Hematopoietic multipotent progenitor cell (in vitro differentiated cells): ENCODE measurements at regions not wholly inside any gene's neighbourhood (a gene's known extent, or its start where the extent isn't known, plus 50 kb on each side); places are given as distances from the start of the nearest gene placed in this dataset.
A peak's percentile ranks its signal among the peaks of the same experiment; 100 is the strongest.
"Not testable (repeated sequence)": the region's sequence is repeated elsewhere in the genome, so short reads cannot be mapped to it uniquely, and the experiment has no call there.

Experiments used
- DNase-seq, 3 donors: peaks; one replicate each; pipeline ENCODE4 v3.0.0-alpha.2; 2011 to 2015; ENCODE audit warnings: low read depth in 2 of 3, low spot score in 2 of 3

DNA sequence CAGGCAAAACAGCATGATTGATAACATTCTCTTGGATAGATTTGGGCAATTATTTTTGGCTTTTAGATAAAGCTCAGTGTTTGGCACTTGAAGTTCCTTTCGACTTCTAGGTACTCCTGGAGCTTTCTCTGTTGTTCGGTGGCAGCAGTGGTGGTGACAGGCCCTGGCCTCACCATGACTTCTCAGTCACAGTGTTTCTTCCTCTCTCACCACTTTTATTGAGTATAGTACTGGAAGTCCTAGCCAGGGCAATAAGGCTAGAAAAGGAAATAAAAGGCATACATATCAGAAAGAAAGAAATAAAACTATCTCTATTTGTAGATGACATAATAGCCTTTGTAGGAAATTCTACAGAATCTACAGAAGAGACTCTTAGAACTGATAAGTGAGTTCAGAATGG, 101.2 kb upstream of the SIRPG start:
- DNase-seq: no peak

DNA sequence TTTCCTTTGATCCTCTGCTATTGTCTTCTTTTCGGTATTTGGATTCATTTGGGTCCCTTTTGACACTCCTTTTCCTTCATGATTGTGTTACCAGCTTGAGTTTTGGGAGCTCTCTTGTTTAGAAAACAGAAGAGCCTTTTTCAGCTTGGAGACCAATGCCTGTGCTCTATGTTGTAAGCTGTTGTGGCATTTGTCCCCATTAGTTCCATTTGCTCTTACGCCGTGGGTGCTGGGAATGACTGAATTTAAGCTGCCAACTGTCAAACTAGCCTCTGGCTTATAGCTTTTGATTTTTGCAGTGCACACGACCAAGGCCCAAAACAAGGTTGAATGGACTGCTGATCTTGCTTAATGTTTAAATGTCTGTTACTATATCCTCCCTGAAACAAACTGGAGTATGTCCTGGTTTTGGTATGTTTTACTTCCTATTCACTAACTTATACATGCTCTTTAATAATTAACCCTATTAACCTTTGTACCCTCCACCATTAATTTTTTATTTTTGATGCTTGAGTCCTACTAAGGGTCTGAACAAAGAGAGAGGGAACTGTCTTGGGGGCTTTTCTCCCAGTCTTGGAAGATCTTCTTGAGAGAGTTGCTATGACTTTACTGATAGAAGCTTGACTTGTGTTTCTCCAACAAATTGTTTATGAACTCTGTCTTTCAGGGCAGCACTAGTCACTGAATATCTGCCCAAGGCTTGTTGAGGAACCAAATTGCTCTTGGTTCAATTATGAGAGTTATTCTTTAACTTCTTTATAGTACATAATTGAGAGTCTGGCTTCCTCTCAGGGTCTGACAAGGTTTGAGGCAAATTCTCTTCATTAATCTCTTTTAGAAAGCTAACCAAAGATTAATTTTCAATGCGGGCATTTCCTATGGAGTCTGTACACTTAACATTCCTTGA, 100.3 kb upstream of the SIRPG start:
- DNase-seq: no peak

DNA sequence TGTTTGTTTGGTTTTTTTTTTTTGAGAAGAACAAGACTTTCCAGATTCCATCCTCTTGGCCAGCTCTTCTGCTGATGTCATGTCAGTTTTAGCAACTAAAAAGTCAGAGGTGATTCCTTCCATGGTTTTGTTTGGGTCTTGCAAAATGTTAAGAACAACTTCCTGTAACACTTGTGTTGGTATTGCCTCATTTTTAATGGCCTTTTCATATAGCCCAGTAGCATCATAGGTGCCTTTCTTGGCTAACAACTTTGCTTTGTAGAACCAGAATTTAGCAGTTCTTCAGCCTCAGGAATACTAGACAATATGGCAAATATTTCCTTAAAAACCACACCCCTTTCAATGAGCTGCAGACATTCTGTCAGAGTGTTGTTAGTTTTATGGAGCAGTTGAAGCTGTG, 99.5 kb upstream of the SIRPG start:
- DNase-seq: peak in 1 of 3 donors; percentile 17

DNA sequence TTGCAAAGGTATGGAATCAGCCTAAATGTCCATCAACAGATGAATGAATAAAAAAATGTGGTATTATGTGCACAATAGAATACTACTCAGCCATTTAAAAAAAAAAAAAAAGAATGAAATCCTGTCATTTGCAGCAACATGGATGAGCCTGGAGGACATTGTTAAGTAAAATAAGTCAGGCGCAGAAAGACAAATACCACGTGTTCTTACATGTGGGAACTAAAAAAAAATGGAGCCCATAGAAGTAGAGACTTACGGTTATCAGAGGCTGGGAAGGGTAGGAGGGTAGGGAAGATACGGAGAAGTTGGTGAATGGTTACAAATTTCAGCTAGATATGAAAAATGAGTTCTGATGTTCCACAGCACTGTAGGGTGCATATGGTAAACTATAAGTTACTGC, 97.2 kb upstream of the SIRPG start:
- DNase-seq: no peak

DNA sequence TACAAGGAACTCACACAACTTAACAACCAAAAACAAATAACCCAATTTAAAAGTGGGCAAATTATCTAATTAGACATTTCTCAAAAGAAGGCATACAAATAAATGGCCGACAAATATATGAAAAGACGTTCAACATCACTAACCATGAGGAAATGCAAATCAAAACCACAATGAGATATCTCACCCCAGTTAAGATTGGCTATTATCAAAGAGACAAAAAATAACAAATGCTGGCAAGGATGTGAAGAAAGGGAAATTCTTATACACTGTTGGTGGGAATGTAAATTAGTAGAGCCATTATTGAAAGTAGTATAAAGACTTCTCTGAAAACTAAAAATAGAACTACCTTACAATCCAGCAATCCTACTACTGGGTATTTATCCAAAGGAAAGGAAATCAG, 96.7 kb upstream of the SIRPG start:
- no peak for DNase-seq

DNA sequence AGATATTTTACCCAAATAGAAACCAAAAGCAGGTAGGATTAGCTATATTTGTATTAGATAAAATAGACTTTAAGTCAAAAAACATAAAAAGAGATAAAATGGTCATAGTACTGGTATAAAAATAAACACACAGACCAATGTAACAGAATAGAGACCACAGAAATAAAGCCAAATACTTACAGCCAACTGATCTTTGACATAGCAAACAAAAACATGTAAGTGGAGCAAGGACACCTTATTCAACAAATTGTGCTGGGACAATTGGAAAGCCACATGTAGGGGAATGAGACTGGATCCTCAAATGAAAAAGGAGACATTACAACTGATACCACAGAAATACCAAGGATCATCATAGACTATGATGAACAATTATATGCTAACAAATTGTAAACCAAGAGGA, 94.5 kb upstream of the SIRPG start:
- DNase-seq: no peak

DNA sequence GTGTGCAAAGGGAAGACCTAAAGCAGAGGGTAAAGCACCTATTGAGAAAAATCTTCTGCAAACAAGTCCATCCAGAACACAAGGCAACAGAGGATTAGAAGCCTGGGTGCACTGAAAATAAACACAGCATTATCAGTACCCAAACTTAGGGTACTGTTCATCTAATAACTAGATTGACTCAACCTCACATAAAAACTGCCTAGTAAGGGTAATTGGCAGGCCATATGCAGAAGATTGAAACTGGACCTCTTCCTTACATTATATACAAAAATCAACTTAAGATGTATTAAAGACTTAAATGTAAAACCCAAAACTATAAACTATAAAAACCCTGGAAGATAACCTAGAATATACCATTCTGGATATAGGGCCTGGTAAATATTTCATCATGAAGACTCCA, 91.2 kb upstream of the SIRPG start:
- DNase-seq: no peak

DNA sequence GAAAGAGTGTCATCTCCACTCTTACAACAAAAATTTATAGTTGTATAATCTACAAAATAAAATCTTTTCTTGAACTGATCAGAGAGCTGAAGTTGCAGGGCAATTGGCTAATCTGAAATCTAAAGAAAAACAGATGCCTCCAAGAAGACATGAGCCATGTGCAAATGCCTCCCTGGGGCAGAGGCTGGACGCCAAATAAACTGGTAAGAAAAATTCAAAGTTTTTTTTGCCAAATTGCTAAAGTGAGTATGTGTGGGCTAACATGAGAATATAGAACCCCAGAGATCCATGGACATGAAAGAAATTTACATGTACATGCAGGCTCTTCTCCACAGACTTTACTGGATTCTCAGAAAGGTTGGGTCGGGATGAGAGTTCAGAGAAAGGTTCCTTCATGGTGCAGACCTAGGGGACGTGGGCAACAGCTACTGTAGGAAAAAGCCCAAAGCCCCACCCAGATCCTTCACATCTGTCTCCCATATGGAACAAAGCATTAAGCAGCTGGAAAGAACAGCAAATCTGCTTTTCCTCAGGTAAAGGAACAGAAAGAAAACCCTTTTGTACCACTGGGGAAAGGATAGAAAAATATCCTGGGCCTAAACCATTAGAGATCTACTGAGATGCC, 90.5 kb upstream of the SIRPG start:
- DNase-seq: no peak

DNA sequence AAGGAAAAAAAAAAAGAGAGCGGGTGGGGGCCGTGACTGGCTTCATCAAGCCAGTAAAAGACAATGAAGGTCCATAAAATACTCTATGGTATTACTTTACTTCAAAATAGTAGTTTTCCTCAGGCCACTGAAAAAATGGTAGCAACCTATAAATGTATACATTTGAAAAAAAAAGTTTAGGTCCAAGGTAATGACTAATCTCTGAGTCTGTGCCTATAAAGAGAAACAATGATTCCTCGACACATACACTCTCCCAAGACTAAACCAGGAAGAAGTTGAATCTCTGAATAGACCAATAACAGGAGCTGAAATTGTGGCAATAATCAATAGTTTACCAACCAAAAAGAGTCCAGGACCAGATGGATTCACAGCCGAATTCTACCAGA, 84.5 kb upstream of the SIRPG start:
- not testable (repeated sequence) for DNase-seq

DNA sequence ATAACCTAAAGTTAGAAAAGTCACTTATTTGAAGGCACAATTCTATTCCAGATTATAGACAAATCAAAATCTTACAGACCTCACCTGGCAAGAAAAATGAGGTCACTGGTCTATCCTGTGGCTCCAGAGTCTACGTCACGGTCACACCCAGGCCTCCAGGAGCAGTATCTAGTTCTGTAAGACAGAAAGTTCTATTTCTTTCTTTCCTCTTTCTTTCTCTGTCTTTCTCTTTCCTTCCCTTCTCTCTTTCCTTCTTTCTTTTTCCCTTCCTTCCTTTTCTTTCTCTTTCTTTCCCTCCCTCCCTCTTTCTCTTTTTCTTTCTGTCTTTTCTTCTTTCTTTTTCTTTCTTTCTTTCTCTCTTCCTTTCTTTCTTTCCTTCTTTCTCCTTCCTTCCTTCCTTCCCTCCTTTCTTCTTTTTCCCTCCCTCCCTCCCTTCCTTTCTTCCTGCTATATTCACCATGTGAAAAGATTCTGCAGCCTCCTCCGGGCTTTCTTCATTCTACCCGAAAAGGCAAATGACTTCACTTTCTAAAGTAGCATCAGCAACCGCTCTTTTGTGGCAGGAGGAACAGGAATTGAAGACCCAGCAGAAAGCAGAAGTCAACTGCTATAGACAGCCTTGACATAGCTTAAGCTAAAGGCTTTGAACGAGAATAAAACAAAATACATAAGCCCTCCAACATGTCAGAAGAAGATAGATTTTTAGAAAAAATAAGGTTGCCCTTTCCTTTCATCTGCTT, 83.9 kb upstream of the SIRPG start:
- peak in 2 of 3 donors; percentile 33 to 76 for DNase-seq

DNA sequence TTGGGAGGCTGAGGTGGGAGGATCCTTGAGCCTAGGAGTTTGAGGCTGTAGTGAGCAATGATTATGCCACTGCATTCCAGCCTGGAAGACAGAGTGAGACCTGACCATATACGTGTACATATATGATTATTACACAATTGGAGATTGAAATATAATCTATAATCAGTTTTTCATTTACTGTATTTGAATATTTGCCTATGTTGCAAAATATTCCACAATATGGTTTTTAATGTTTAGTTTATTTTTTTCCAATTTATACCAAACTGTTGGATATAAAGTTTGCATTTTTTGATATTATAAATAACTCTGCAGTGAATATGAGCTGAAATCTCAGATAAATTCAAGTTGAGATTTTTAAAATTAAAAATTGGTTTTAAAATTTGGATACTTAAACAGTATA, 79.6 kb upstream of the SIRPG start:
- DNase-seq: no peak

DNA sequence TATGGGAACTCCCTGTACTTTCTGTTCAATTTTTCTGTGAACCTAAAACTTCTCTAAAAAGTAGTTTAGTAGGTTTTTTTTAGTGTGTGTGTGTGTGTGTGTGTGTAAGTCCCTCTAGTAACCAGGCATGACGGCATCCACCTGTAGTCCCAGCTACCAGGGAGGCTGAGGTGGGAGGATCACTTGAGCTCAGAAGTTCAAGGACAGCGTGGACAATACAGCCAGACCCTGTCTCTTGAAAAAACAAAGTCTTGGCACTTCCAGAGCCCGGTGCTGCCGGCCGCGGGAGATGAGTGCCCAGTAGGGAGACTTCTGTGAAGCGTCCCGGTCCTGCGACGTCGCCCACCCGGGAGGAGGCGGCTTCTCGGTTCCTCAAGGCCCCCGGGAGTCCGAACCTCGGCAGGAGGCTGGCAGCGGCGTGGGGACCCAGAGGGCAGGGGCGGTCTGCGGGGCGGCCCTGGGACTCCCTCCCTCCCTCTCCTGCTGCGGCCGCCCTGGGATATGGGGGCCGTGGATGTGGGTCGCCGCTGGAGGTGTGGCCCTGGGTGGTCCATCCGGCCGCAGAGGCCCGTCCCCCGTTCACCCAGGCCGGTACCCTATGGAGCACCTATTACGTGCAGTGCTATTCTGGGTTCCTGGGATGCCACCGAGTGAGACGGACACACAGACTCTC, 78.0 kb upstream of the SIRPG start:
- DNase-seq: no peak

DNA sequence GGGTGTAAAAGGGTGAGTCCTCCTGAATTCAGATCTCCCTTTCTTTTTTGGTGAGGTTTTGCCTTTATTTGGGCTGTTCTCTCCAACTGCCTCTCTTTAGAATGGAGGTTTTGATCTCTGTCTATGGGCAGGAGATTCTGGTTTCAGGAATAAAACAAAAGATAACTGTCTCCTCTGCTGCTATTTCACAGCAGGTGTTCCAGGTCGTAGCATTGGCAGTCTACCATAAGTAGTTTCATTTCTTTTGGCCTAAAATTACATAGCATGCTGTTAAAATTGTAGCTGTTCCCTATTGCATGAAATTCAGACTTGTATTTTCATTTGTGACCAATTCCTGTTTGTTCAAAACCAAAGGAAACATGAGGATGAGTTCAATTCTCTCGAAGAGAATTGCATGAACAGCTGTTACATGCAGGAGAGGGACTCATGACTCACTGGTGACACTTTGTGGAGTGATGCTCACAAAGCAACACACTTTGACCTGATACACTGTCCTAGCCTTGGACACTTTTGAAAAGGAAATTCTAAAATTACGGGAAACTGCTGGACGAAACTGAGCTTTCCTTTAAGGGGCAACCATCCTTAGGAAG, 76.8 kb upstream of the SIRPG start:
- peak in 1 of 3 donors; percentile 42 for DNase-seq

DNA sequence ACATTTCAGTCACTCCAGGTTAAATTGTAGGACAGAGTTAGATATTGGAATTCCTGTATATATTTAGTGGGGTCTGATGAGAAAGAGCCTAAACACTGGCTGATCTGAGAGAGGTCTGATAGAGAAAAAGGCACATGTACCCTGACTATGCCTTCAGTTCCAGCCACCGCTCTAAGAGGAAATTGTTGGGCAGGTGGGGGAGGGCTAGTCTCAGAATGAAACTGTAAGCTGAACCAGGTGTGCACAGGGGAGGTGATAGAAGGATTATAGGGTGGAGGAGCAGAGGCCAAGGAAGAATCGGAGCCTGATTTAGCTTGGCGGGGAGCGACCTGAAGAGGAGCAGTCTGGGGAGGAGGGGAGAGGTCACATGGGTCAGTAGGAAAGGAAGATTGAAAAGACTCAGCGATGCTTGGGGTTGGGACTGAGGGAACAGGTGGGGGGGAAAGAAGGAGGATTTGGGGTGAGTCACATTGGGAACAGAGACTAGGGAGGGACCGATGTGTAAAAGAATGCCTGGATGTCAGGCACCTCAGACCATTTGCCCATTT, 74.3 kb upstream of the SIRPG start:
- not testable (repeated sequence) for DNase-seq

DNA sequence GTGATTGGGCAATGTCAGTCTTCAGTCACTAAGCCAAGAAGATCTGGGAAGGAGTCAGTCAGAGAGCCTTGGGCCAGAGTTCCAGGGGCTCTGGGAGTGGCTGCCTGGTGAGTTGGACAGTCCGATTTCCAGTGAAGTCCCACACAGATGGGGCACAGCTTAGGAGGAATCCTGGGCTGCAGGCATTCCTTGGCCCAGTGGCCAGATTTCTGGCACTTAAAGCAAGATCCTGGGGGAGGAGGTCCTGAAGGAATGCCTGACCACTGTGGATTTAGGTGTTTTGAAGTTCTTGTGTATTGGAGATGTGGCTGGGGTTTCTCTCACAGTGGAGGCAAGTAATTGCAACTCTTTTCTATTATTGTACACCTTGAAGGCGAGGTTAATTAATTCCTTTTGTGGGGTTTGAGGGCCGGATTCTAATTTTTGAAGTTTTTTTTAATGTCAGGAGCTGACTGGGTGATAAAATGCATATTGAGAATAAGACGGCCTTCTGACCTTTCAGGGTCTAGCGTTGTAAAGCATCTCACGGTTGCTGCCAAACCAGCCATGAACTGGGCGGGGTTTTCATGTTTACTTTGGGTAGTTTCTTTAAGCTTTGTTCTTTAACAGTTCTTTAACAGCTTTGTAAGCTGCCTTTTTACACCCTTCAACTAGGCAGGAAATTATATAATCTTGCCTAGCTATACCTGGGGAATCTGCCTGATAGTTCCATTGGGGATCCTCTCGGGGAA, 73.6 kb upstream of the SIRPG start:
- not testable (repeated sequence) for DNase-seq

DNA sequence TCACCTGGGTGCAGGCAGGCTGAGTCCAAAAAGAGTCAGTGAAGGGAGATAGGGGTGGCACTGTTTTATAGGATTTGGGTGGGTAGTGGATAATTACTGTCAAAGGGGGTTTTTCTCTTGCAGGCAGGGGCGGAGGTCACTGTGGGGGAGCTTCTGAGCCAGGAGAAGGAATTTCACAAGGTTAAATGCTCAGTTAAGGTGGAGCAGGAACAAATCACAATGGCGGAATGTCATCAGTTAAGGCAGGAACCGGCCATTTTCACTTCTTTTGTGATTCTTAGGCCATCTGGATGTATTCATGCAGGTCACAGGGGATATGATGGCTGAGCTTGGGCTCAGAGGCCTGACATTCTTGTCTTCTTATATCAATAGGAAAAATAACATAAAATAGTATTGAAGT, 69.7 kb upstream of the SIRPG start:
- DNase-seq: not testable (repeated sequence)

DNA sequence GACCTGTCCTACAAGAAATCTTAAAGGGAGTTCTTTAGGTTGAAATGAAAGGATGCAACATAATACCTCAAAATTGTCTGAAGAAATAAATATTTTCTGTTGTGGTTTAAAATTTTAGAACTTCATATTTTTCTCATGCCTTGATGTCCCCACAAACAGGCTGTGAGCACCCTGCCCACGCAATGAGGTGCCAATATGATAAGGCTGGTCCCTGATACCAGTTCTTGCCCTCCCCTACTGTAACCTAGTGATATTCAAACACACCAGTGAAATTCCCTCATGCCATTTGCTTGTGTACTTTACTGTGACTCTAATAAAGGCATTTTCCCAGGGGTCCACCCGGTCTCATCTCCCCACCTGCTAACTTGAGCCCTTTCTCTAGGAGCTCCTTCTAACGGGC, 67.3 kb upstream of the SIRPG start:
- no peak for DNase-seq

DNA sequence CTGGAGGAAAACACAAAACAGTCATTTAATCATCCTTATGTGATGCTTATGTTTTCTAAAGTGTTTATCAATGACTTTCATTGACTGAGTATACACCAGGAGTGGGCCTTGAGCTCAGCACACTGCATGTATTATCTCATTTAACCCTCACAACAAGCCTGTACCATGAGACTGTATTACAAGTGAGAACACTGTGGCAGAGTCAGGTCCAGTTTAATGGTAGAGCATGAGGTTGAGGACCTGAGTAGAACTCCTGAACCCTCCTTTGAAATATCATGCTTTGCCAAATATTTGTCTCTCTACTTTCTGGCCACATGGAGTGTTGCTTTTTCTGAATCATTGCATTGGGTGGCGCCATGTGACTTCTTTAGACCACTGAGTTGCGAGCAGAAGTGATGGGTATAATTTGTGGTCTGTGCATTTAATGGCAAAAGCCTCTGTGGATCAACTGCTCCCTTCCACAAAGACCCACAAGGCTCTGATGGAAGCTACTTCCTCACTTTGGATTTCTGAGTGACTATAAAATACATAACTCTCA, 65.0 kb upstream of the SIRPG start:
- DNase-seq: no peak

DNA sequence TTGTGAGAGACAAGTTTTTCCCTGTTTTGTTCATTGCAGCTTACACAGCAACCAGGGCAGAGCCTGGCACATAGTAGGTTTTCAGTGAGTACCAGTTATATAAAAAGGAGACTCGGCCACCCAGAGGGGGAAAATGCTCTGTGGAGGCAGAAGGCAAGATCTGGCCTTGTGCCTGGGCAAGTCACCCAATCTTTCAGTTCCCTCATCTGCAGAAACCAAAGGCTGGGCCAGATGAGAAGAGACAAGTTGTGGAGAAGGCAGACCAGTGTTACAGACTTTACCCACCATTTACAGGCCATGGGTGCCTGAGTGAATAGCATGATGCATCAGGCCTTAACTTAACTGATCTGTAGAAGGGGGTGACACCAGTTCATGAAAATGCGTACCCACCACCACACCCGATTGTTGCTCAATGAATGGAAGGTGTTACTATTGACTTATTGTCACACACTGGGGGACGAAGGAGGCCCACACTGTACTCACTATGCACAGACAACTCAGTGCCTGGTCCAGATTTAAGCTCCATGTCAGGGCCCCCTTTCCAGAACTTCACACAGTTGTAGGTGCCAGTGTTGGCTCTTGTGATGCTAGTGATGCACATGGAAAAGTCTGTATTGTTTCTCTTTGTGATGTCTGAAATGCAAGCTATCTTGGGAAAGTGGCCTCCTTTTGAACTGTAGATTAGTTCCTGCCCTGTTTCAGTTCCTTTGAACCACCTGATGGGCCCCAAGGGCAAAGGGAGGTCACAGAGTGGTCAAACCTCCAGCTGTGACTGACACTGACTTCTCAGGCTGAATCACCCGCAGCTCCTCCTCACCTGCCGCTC, 64.3 kb upstream of the SIRPG start:
- no peak for DNase-seq
